ENCODE measurements at regions not wholly inside any gene's neighbourhood (a gene's known extent, or its start where the extent isn't known, plus 50 kb on each side); places are given as distances from the start of the nearest gene placed in this dataset.
"Not testable (repeated sequence)": the region's sequence is repeated elsewhere in the genome, so short reads cannot be mapped to it uniquely, and the experiment has no call there.

DNA sequence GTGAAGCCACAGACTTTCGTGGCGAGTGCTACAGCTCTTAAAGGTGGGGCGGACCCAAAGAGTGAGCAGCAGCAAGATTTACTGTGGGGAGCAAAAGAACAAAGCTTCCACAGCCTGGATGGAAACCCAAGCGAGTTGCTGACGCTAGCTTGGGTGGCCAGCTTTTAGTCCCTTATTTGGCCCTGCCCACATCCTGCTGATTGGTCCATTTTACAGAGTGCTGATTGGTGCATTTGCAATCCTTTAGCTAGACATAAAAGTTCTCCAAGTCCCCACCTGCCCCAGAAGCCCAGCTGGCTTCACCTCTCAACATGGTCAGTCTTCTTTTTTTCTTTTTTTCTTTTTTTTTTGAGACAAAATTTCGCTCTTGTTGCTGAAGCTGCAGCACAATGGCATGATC lies 161.0 kb downstream of the SPATA31A6 start:
- H2AFZ ChIP-seq (ENCODE audit: low read length); H2BK120ac ChIP-seq (replicated peaks; ENCODE audit: low read depth, low read length); H3K79me1 ChIP-seq (ENCODE audit: low read depth, low read length); H3K27me3 ChIP-seq (replicated peaks in 1 of 4; ENCODE audit: control insufficient read depth in 3 of 4, extremely low read depth in 1 of 4, insufficient read depth in 3 of 4, low read length in 3 of 4); H3K9ac ChIP-seq (replicated peaks in 1 of 4; ENCODE audit: extremely low read depth in 1 of 4, low read depth in 3 of 4, low read length in 3 of 4); H3K23me2 ChIP-seq (ENCODE audit: low read depth, low read length); H3K14ac ChIP-seq (ENCODE audit: insufficient read length); H3K4me3 ChIP-seq (ENCODE audit: extremely low read depth in 1 of 4, insufficient read depth in 2 of 4, low read depth in 3 of 4, low read length in 4 of 4); H3K9me3 ChIP-seq (ENCODE audit: insufficient read depth in 2 of 2, low read depth in 1 of 2, low read length in 1 of 2); H2BK20ac ChIP-seq (ENCODE audit: low read length); H4K8ac ChIP-seq (ENCODE audit: extremely low read depth, insufficient read depth, low read length); H2BK15ac ChIP-seq (ENCODE audit: low read length); CTCF ChIA-PET (ENCODE audit: partially characterized antibody); H4K5ac ChIP-seq (ENCODE audit: insufficient read length, low read depth, low read length); H4K91ac ChIP-seq (replicated peaks; ENCODE audit: insufficient read length, low read length); POLR2A ChIA-PET (ENCODE audit: partially characterized antibody); H2AK5ac ChIP-seq (ENCODE audit: low read depth, low read length); DNase-seq (ENCODE audit: low read depth in 1 of 2, low spot score in 2 of 2); H4K20me1 ChIP-seq (replicated peaks in 1 of 2; ENCODE audit: control insufficient read depth in 1 of 2, insufficient read depth in 2 of 2, low read length in 2 of 2); H3K27ac ChIP-seq (ENCODE audit: low read depth, low read length); H2BK12ac ChIP-seq (ENCODE audit: low read depth, low read length); H3K79me2 ChIP-seq (ENCODE audit: control insufficient read depth in 1 of 2, insufficient read depth in 2 of 2, low read length in 2 of 2); H3K23ac ChIP-seq (ENCODE audit: insufficient read length); H2BK5ac ChIP-seq (ENCODE audit: low read depth, low read length); H3K18ac ChIP-seq (ENCODE audit: extremely low read depth, low read length); H3K56ac ChIP-seq (replicated peaks; ENCODE audit: insufficient read length, low read depth, low read length); FAIRE-seq; H3K36me3 ChIP-seq (ENCODE audit: control insufficient read depth in 2 of 4, insufficient read depth in 4 of 4, low read length in 3 of 4); H3K4me1 ChIP-seq (replicated peaks in 1 of 4; ENCODE audit: control insufficient read depth in 3 of 4, insufficient read depth in 4 of 4, low read length in 3 of 4); H3K4ac ChIP-seq (replicated peaks; ENCODE audit: insufficient read length, low read depth, low read length); H3K4me2 ChIP-seq (ENCODE audit: insufficient read depth in 1 of 2, low read depth in 2 of 2, low read length in 2 of 2): not testable (repeated sequence)
- WGBS, 2 experiments (ENCODE audit: extremely low coverage in 1 of 2, insufficient coverage in 1 of 2, insufficient read length in 1 of 2, insufficient replicate concordance in 2 of 2, low coverage in 1 of 2, low lambda C conversion rate in 2 of 2, missing lambda C conversion rate in 1 of 2), result 92% methylated on average over 6 of the region's 6 CpGs; no CpG with 5 or more reads in 1 of the 2 experiments

DNA sequence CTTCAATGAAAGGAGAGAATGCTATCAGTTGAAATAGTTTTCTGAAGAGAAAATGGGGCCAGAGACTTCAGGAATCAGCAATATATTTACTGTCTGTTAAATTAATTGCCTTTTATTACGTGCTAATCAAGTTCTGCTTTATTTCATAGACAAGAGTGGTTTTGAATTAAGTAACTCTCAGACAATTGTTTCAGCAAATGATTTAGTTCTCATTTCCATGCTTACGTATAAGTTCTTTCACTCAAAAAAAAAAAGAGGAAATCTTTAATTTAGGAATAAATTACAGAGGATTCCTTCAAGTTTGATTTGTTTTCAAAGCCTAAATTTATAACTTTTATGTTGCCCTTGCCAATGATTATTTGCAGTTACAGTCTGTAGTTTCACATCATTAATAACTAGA lies 163.5 kb downstream of the SPATA31A6 start:
- H3K9ac ChIP-seq (replicated peaks in 1 of 4; ENCODE audit: extremely low read depth in 1 of 4, low read depth in 3 of 4, low read length in 3 of 4); H2BK5ac ChIP-seq (ENCODE audit: low read depth, low read length); H3K79me2 ChIP-seq (ENCODE audit: control insufficient read depth in 1 of 2, insufficient read depth in 2 of 2, low read length in 2 of 2); DNase-seq (ENCODE audit: low read depth in 1 of 2, low spot score in 2 of 2); H3K23me2 ChIP-seq (ENCODE audit: low read depth, low read length); H3K56ac ChIP-seq (replicated peaks; ENCODE audit: insufficient read length, low read depth, low read length); H3K4ac ChIP-seq (replicated peaks; ENCODE audit: insufficient read length, low read depth, low read length); H3K79me1 ChIP-seq (ENCODE audit: low read depth, low read length); H2BK120ac ChIP-seq (replicated peaks; ENCODE audit: low read depth, low read length); H3K4me2 ChIP-seq (ENCODE audit: insufficient read depth in 1 of 2, low read depth in 2 of 2, low read length in 2 of 2); H2AK5ac ChIP-seq (ENCODE audit: low read depth, low read length); H3K36me3 ChIP-seq (ENCODE audit: control insufficient read depth in 2 of 4, insufficient read depth in 4 of 4, low read length in 3 of 4); H2BK12ac ChIP-seq (ENCODE audit: low read depth, low read length); H3K4me1 ChIP-seq (replicated peaks in 1 of 4; ENCODE audit: control insufficient read depth in 3 of 4, insufficient read depth in 4 of 4, low read length in 3 of 4); H3K27ac ChIP-seq (ENCODE audit: low read depth, low read length); CTCF ChIA-PET (ENCODE audit: partially characterized antibody); H3K9me3 ChIP-seq (ENCODE audit: insufficient read depth in 2 of 2, low read depth in 1 of 2, low read length in 1 of 2); H2BK15ac ChIP-seq (ENCODE audit: low read length); FAIRE-seq; H3K23ac ChIP-seq (ENCODE audit: insufficient read length); H4K20me1 ChIP-seq (replicated peaks in 1 of 2; ENCODE audit: control insufficient read depth in 1 of 2, insufficient read depth in 2 of 2, low read length in 2 of 2); H4K8ac ChIP-seq (ENCODE audit: extremely low read depth, insufficient read depth, low read length); H3K18ac ChIP-seq (ENCODE audit: extremely low read depth, low read length); H2BK20ac ChIP-seq (ENCODE audit: low read length); H3K4me3 ChIP-seq (ENCODE audit: extremely low read depth in 1 of 4, insufficient read depth in 2 of 4, low read depth in 3 of 4, low read length in 4 of 4); H4K91ac ChIP-seq (replicated peaks; ENCODE audit: insufficient read length, low read length); H4K5ac ChIP-seq (ENCODE audit: insufficient read length, low read depth, low read length); H2AFZ ChIP-seq (ENCODE audit: low read length); H3K14ac ChIP-seq (ENCODE audit: insufficient read length); H3K27me3 ChIP-seq (replicated peaks in 1 of 4; ENCODE audit: control insufficient read depth in 3 of 4, extremely low read depth in 1 of 4, insufficient read depth in 3 of 4, low read length in 3 of 4); POLR2A ChIA-PET (ENCODE audit: partially characterized antibody): not testable (repeated sequence)
- WGBS, 2 experiments (ENCODE audit: extremely low coverage in 1 of 2, insufficient coverage in 1 of 2, insufficient read length in 1 of 2, insufficient replicate concordance in 2 of 2, low coverage in 1 of 2, low lambda C conversion rate in 2 of 2, missing lambda C conversion rate in 1 of 2), result no CpG with 5 or more reads among the region's 2 CpGs
